ENCODE measurements at regions not wholly inside any gene's neighbourhood (a gene's known extent, or its start where the extent isn't known, plus 50 kb on each side); places are given as distances from the start of the nearest gene placed in this dataset.

DNA sequence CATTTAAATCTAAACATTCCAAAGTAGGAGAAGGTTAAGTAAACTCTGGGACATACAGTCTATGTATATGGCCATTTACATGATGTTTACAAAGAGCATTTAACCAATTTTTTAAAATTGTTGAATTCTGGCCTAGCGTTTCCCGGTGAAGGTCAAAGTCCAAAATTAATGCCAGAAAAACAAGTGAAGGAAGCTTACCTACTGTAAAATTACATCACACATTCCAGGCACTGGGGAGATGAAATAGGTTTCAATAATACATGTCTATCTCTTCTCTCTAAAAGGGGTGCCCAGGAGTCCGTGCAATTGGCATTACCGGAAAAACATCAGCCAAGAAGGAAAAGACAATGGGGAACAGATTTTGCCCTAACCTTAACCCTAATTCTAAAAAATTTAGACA, 358.8 kb downstream of the VPS13C start:
- H3K27ac ChIP-seq (ENCODE audit: low read length): no peak overlapping the region
- no peak for DNase-seq
- H3K27me3 ChIP-seq (ENCODE audit: control insufficient read depth, insufficient read depth): no peaks in the 10 kb centered on the region
- intact Hi-C loops (cut with DNase I): no loop called here
- H3K4me3 ChIP-seq (ENCODE audit: low read length): no peak overlapping the region
- 96% methylated on average over 4 of the region's 4 CpGs for WGBS
- no peaks in the 10 kb centered on the region for H3K4me1 ChIP-seq (ENCODE audit: control insufficient read depth, insufficient read depth, low read length)
- no peak for ATAC-seq
- H3K9me3 ChIP-seq (ENCODE audit: control insufficient read depth, low read length): no peaks in the 10 kb centered on the region

DNA sequence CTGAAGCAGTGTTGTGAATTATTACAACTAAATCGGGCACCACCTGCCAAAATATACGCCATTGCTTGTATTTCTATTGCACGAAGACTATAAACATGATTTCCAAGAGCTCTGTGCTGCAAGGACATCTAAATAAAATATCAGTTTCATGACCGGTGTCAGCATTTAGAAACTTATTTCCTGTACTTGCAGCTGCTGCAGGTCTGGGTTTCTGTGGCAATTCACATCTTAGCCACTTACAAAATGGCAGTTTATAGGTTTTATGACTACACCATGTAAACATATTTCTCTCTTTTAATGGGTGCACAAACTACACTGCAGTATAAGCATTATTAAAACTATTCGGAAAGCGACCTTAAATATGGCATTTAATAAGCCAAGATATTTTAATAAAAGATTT, 359.4 kb downstream of the VPS13C start:
- Histone ChIP-seq H3K27me3 (ENCODE audit: control insufficient read depth, insufficient read depth) (no peaks in the 10 kb centered on the region), H3K4me3 (ENCODE audit: low read length) (no peak overlapping the region), H3K4me1 (ENCODE audit: control insufficient read depth, insufficient read depth, low read length) (no peaks in the 10 kb centered on the region), H3K27ac (ENCODE audit: low read length) (no peak overlapping the region), H3K9me3 (ENCODE audit: control insufficient read depth, low read length) (no peaks in the 10 kb centered on the region)
- ATAC-seq: no peak
- intact Hi-C loops (cut with DNase I): no loop called here
- WGBS: 87% methylated on average over 6 of the region's 6 CpGs
- no peak for DNase-seq

DNA sequence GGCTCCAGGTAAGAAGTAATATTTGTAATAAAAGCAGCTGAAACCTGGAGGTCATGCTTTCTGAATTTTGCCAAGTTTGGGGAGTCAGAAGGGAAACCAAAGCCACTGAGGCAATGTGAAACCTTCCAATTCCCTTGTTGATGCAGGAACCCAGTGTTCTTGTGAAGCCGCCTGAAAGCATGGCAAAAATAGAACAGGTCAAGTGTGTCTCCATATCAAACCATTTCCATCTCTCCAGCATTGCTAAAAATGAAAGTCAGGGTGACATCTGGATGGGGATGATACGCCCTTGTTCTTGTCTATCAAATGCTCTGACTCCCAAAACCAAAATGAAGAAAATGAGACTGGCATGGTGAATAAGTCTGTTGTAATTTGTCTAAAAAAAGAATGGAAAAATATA, 362.5 kb downstream of the VPS13C start:
- intact Hi-C loops (cut with DNase I): no loop called here
- WGBS: 70% methylated on average over 2 of the region's 2 CpGs
- Histone ChIP-seq H3K27me3 (ENCODE audit: control insufficient read depth, insufficient read depth) (no peaks in the 10 kb centered on the region), H3K9me3 (ENCODE audit: control insufficient read depth, low read length) (no peaks in the 10 kb centered on the region), H3K4me1 (ENCODE audit: control insufficient read depth, insufficient read depth, low read length) (no peaks in the 10 kb centered on the region), H3K27ac (ENCODE audit: low read length) (no peak overlapping the region), H3K4me3 (ENCODE audit: low read length) (no peak overlapping the region)
- ATAC-seq (no peak), DNase-seq (no peak)

DNA sequence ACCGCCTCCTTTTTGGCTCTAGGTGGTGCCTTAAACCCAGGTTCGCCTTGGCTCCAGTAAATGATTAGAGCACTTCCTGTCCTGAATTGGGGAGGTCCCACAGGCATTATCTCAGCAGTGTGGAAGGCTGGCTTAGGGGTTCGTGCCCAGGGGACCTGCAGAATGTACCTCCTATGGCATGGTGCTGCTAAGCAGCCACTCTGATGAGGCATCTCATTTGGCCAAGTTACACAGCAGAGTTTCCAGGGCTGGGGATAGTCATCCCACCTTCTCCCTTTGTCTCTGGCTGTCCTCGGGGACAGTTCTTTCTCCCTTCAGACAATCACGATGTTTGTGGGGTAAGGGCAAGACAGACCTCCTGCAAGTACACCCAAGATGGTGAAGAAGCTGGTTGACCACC, 371.2 kb downstream of the VPS13C start:
- no peak overlapping the region for H3K27ac ChIP-seq (ENCODE audit: low read length)
- intact Hi-C loops (cut with DNase I): no loop called here
- WGBS: 85% methylated on average over 5 of the region's 5 CpGs
- H3K9me3 ChIP-seq (ENCODE audit: control insufficient read depth, low read length): no peaks in the 10 kb centered on the region
- H3K27me3 ChIP-seq (ENCODE audit: control insufficient read depth, insufficient read depth): no peaks in the 10 kb centered on the region
- DNase-seq (no peak), ATAC-seq (no peak)
- H3K4me1 ChIP-seq (ENCODE audit: control insufficient read depth, insufficient read depth, low read length): no peaks in the 10 kb centered on the region
- H3K4me3 ChIP-seq (ENCODE audit: low read length): no peak overlapping the region

DNA sequence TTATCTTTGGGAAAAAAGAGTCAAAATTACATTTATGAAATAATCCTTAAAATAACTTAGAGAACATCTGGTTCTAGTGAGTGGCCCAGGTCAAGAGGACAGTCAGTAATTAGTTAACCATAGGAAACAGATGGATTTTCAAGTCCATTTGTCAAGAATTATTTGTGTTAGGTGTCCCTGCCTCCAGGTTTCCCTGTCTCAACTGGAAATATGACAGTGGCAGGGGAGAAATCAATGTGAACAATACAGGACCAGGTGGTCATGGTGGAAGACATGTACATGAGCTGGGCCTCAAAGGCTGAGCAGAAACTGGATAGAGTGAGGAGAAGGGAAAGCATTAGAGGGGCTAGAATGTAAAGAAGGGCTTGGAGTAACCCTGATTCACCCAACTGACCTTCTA, 372.6 kb downstream of the VPS13C start:
- intact Hi-C loops (cut with DNase I): no loop called here
- DNase-seq (no peak), ATAC-seq (no peak)
- no peak overlapping the region for H3K27ac ChIP-seq (ENCODE audit: low read length)
- H3K9me3 ChIP-seq (ENCODE audit: control insufficient read depth, low read length): no peaks in the 10 kb centered on the region
- H3K4me3 ChIP-seq (ENCODE audit: low read length): no peak overlapping the region
- H3K27me3 ChIP-seq (ENCODE audit: control insufficient read depth, insufficient read depth): no peaks in the 10 kb centered on the region
- H3K4me1 ChIP-seq (ENCODE audit: control insufficient read depth, insufficient read depth, low read length): no peaks in the 10 kb centered on the region

DNA sequence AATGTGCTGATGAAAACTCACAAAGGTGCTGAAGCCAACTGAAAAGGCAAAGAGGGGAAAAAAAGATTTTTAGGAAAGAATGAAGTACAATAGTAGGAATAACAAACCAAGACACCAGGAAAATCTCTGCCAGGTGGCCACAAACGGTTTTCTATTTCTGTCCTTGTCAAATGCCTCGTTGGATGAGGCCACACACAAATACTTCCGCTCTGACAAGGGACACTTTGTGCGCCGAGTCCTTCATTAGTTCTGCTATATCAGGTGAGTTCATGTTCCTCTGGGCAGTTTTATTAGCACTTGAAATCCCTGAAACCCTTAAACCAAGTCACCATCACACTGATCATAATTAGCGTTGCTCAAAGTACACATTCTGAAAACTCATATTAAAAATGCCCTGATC, 373.1 kb downstream of the VPS13C start:
- ATAC-seq: no peak
- Histone ChIP-seq H3K9me3 (ENCODE audit: control insufficient read depth, low read length) (no peaks in the 10 kb centered on the region), H3K4me1 (ENCODE audit: control insufficient read depth, insufficient read depth, low read length) (no peaks in the 10 kb centered on the region), H3K27ac (ENCODE audit: low read length) (no peak overlapping the region), H3K4me3 (ENCODE audit: low read length) (no peak overlapping the region), H3K27me3 (ENCODE audit: control insufficient read depth, insufficient read depth) (no peaks in the 10 kb centered on the region)
- DNase-seq: no peak
- intact Hi-C loops (cut with DNase I): no loop called here
- 54% methylated on average over 6 of the region's 6 CpGs for WGBS

DNA sequence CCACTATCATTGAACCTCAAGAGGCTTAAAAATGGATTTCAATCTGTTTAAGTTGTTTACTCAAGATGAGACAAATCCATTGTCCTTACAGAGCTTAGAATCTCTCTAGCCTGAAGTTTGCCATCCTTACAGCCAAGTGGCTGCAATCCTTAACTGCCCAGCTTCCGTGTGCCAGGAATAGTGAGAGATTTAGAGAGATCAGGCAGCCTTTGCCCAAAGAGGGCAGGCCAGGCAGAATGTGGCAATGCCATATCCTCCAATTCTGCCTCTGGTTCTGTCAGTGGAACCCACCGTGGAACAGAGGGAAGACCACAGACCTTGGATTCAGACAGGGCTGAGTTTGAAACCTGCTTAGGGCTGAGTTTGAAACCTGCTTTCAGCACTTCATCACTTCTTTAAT, 374.3 kb downstream of the VPS13C start:
- WGBS: 82% methylated on average over 2 of the region's 2 CpGs
- intact Hi-C loops (cut with DNase I): no loop called here
- H3K4me3 ChIP-seq (ENCODE audit: low read length): no peak overlapping the region
- H3K27me3 ChIP-seq (ENCODE audit: control insufficient read depth, insufficient read depth): no peaks in the 10 kb centered on the region
- H3K9me3 ChIP-seq (ENCODE audit: control insufficient read depth, low read length): no peaks in the 10 kb centered on the region
- DNase-seq: no peak
- H3K27ac ChIP-seq (ENCODE audit: low read length): no peak overlapping the region
- H3K4me1 ChIP-seq (ENCODE audit: control insufficient read depth, insufficient read depth, low read length): no peaks in the 10 kb centered on the region
- no peak for ATAC-seq

DNA sequence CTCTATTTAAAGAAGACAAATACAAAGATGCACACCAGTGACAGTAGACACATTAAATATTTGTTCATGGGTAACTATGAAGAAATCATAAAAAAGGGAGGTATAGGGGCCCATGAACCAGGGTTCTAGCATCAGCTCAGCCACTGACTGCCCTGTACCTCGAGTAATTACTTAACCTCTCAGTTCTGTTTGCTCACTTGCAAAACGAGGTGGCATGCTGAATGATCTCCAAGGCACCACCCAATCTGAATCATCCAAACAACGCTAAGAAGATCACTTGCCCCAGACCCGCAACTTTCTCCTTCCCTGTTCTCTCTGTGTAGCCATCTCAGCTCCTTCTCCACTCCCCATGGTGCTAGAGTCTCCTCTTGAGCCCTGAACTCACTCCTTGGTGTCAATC, 374.7 kb downstream of the VPS13C start:
- DNase-seq (no peak), ATAC-seq (no peak)
- H3K9me3 ChIP-seq (ENCODE audit: control insufficient read depth, low read length): no peaks in the 10 kb centered on the region
- no peak overlapping the region for H3K4me3 ChIP-seq (ENCODE audit: low read length)
- 76% methylated on average over 4 of the region's 4 CpGs for WGBS
- intact Hi-C loops (cut with DNase I): no loop called here
- no peaks in the 10 kb centered on the region for H3K27me3 ChIP-seq (ENCODE audit: control insufficient read depth, insufficient read depth)
- no peaks in the 10 kb centered on the region for H3K4me1 ChIP-seq (ENCODE audit: control insufficient read depth, insufficient read depth, low read length)
- H3K27ac ChIP-seq (ENCODE audit: low read length): no peak overlapping the region

DNA sequence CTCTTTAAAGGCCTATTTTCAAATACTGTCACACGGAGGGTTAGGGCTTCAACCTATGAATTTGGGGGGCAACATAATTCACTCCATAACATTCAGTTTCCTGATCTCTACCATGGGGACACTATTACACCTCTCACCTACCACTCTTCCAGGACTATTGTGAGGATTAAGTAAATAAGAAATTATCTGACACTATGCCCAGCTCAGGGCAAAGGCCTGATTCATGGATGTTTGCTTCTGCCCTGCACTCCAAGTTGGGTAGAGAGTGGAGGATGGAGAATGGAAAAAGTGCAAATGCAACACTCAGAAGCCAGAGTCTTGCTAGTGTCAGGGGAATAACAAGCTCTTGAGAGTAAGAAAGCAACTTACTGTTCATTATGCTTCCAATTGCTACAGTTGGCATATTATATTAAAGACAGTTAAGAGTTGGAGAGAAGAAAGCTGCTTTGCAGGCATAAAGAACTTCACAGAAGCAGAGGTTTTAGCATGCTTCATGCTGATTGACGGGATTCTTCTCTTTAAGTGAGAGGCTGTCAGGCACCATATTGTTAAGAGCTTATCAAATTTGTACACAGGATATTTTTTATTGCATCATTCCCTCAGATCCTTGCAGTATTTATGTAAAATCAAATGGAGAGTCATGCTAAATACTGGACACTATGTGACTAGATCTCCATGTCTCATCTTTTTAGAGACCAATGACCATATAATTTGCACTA, 375.3 kb downstream of the VPS13C start:
- Histone ChIP-seq H3K4me1 (ENCODE audit: control insufficient read depth, insufficient read depth, low read length) (no peaks in the 10 kb centered on the region), H3K9me3 (ENCODE audit: control insufficient read depth, low read length) (no peaks in the 10 kb centered on the region), H3K4me3 (ENCODE audit: low read length) (no peak overlapping the region), H3K27ac (ENCODE audit: low read length) (no peak overlapping the region), H3K27me3 (ENCODE audit: control insufficient read depth, insufficient read depth) (no peaks in the 10 kb centered on the region)
- WGBS: 89% methylated on average over 2 of the region's 2 CpGs
- DNase-seq (no peak), ATAC-seq (no peak)
- intact Hi-C loops (cut with DNase I): no loop called here

DNA sequence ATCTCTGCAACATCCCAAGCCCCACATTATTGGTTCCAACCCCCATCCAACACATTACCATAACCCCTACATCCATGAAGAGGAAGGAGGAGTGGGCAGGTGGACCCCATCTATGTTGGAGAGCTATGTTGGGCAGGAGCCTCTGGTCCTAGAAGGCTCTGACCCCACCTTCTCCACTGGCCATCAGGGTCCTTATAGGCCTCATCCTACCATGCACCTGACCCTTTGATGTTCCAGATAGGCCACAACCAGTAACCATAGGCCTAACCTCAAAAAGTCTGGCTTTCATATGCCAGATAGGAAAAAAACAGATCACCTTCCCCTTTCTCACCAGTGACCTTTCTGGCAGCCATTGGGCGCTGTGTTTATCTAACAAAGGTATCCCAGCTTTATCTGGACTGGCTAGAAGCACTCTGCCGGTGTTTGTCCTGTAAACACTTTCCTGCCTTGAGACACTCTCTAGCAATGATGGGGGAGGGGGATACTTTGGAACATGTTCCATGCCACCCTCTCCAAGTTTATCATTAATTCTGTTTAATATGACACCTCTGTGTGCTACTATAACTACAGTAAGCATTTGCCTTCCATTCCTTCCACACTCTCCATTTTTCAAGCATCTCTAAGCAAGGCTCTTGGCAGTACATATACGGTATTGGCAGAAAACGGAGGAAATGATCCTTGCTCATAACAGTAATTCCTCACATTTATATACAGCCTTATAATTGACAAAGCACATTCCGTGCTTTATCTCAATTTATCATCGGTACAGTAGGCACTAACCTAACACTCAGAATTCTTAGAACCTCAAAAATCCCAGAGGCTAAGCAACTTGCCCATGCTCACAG, 377.1 kb downstream of the VPS13C start:
- no peaks in the 10 kb centered on the region for H3K27me3 ChIP-seq (ENCODE audit: control insufficient read depth, insufficient read depth)
- WGBS: 73% methylated on average over 6 of the region's 6 CpGs
- intact Hi-C loops (cut with DNase I): no loop called here
- DNase-seq (no peak), ATAC-seq (no peak)
- H3K4me3 ChIP-seq (ENCODE audit: low read length): no peak overlapping the region
- no peak overlapping the region for H3K27ac ChIP-seq (ENCODE audit: low read length)
- no peaks in the 10 kb centered on the region for H3K4me1 ChIP-seq (ENCODE audit: control insufficient read depth, insufficient read depth, low read length)
- no peaks in the 10 kb centered on the region for H3K9me3 ChIP-seq (ENCODE audit: control insufficient read depth, low read length)

DNA sequence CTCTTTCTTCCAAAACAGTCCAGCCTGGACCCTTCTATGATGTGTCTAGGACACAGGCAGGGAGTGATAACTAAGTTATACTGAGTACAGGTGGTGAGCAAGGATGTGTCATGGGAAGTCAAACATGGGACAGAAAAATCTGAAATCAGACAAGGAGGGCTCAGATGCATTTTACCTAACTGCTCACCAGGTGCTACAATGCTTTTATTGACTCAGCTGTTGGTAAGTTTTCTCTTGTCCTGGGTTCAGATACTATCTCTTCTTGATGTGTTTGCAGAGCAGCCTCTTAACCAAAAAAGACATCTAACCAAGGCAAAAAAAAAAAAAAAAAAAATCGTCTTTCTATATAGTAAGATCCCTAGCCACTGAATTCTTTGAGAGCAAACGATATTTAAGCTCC, 378.6 kb downstream of the VPS13C start:
- Histone ChIP-seq H3K4me3 (ENCODE audit: low read length) (no peak overlapping the region), H3K27ac (ENCODE audit: low read length) (no peak overlapping the region), H3K27me3 (ENCODE audit: control insufficient read depth, insufficient read depth) (no peaks in the 10 kb centered on the region), H3K4me1 (ENCODE audit: control insufficient read depth, insufficient read depth, low read length) (no peaks in the 10 kb centered on the region), H3K9me3 (ENCODE audit: control insufficient read depth, low read length) (no peaks in the 10 kb centered on the region)
- DNase-seq (no peak), ATAC-seq (no peak)
- 68% methylated on average over 2 of the region's 2 CpGs for WGBS
- intact Hi-C loops (cut with DNase I): no loop called here

Measured in right cardiac atrium (tissue), 5 donors.